HG02943 (cell line): ENCODE measurements at regions not wholly inside any gene's neighbourhood (a gene's known extent, or its start where the extent isn't known, plus 50 kb on each side); places are given as distances from the start of the nearest gene placed in this dataset.
"Not testable (repeated sequence)": the region's sequence is repeated elsewhere in the genome, so short reads cannot be mapped to it uniquely, and the experiment has no call there.

ENCODE experiments used
- ATAC-seq: cut with Tn5 transposase; IDR thresholded peaks from one replicate; pipeline ENCODE4 v1.9.1; 2021; ENCODE audit warnings: mild to moderate bottlenecking, low read depth, moderate library complexity; ENCODE audit not compliant: unreplicated experiment

GRCh38 chr13:64090311-64090710 lies 2674.7 kb upstream of the PCDH20 start:
- ATAC-seq, result no peak

DNA sequence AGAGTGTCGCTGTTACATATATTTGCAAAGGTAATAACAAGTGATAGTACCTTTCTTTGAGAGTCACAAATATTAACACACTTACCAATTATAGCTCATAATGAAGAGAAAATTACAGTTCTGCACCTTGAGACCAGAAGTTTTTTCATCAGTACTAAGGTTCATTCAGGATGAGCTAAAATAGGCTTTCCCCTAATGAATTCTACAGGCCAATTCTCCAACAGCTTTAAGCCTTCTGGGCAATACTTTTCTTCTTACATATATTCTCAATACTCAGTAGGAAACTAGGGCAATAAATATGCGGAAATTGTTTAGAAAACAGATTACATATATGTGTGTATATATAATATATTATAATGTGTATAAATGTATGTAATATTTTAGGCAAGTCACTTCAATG lies 2672.8 kb upstream of the PCDH20 start:
- ATAC-seq, result no peak

- ATAC-seq, result no peak
These were observed 2672.0 kb upstream of the PCDH20 start for GRCh38 chr13:64087624-64088023.

DNA sequence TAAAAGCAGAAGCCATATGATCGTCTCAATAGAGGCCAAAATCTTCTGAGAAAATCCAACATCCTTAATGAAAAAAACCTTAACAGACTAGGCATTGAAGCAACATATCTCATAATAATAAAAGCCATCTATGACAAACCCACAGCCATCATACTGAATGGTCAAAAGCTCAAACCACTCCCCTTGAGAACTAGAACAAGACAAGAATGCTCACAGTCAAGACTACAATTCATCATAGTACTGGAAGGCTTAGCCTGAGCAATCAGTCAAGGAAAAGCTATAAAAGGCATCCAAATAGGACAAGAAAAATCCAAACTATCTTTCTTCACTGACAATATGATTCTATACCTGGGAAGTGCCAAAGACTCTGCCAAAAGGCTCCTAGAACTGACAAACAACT lies 2668.2 kb upstream of the PCDH20 start:
- ATAC-seq, result no peak

- ATAC-seq, result no peak
These were observed 2667.7 kb upstream of the PCDH20 start for GRCh38 chr13:64083396-64083795.

DNA sequence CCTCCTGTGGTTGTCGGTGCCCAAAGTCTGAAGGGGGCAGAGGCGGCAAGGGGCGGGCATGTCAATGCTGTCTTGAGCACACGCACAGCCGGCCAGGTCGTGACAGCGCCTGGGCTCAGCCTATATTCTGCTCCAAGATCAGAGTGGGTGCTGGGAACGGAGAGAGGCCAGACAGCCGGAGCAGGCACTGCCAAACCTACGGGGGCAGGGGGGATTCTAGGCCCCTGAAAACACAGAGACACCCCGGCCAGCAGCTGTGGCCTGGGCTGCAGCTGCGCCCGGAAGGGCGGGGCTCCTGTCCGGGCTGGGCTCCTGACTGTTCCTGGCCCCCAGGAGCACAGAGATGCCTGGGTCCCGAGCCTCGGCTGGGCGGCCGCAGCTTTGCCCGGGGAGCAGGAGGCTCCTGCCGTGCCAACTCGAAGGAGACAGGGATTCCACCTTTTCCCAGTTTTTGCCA lies 2662.9 kb upstream of the PCDH20 start:
- no peak for ATAC-seq

GRCh38 chr13:64078025-64078424 lies 2662.4 kb upstream of the PCDH20 start:
- no peak for ATAC-seq

- ATAC-seq, result not testable (repeated sequence)
These were observed 2661.6 kb upstream of the PCDH20 start for GRCh38 chr13:64077132-64077835.

DNA sequence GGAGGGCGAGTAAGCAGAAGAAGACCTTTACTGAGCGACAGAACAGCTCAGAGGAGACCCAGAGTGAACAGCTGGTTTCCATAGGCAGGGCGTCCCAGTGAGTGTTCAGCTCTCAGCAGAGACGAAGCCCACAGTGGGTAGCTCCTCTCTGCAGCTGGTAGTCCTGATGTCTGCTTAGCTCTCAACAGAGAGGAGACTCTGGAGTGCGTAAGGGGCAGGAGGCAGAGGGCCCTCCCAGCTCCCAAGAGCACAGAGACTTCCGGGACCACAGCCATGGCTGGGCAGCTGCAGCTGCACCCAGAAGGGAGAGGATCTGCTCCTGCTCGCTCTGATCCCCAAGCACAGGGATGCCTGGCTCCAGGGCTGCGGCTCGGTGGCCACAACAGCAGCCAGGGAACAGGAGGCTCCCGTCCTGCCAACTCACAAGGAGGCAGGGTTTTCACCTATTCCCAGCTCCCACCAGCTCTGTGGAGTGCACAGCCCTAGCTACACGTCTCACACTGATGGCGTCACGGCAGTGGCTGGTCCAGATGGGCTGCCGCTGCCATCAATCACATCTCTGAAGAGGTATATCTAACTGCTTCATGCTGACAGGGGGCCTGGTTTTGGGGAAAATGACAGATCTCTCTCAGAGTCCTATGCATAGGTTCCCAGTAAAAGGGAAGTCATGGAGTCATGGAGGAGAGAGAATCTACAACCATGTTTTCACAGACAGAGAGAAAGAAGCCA lies 2660.1 kb upstream of the PCDH20 start:
- no peak for ATAC-seq

GRCh38 chr13:64074971-64075474 lies 2659.4 kb upstream of the PCDH20 start:
- ATAC-seq, result no peak

DNA sequence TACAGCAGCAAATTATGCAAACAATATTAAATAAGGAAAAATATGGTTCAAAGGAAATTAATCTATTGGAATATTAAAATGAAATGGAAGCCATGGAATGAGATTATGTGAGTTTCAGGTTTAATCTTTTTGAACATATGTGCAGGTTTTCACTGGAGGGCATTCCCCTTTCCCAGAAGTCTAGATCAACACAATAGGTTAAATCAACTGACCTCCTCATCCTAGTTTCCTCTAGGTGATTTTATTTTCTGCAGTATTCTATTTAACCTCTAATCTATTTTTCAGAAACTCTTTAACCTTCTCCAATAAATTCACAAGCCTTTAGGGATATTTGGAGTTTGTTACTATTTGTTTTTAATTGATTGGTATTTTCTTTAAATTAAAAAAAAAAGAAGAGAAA lies 2657.6 kb upstream of the PCDH20 start:
- ATAC-seq, result no peak

- no peak for ATAC-seq
These were observed 2655.7 kb upstream of the PCDH20 start for GRCh38 chr13:64071352-64071751.

GRCh38 chr13:64069892-64070291 lies 2654.2 kb upstream of the PCDH20 start:
- ATAC-seq, result no peak

- ATAC-seq, result no peak
These were observed 2651.1 kb upstream of the PCDH20 start for GRCh38 chr13:64066711-64067110.

- no peak for ATAC-seq
These were observed 2646.0 kb upstream of the PCDH20 start for GRCh38 chr13:64061649-64062048.

GRCh38 chr13:64057372-64058020 lies 2641.8 kb upstream of the PCDH20 start:
- ATAC-seq, result no peak

DNA sequence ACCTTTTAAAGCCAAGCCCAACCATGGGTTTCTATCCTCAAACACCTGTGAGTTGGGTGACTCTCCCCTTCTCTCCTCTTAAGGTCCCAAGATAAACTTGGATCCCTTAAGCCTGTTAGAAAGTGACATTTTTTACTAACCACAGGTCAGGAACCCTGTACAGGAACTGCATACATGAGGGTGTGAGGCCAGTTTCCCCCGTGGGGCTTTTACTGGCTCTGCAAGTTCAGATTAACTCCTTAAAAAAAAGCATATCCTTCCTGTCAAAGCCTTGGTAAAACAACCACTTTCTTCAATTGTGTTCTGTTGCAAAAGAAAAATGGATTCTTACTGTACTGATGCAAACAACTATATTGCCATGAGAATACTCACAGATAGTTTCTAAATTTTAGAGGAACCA lies 2638.7 kb upstream of the PCDH20 start:
- ATAC-seq, result no peak

DNA sequence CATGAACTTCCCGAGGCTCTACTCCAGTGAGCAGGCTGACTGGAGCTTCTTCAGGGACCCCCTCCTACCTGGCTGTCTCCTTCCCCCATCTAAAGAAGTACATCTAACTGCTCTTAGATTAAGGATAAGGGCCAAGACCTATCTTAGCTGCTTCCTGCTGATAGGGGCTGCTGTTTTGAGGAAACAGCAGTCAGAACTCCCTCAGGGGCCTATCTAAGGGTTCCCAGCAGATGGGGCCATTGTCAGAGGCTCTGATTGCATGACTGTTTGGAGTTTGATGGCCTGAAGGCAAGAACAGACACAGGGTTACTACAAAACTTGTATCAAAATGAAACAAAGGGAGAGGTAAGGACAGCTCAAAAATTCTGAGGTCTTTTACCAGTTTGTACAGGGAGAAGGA lies 2636.9 kb upstream of the PCDH20 start:
- ATAC-seq, result no peak

- no peak for ATAC-seq
These were observed 2635.6 kb upstream of the PCDH20 start for GRCh38 chr13:64051278-64051677.

DNA sequence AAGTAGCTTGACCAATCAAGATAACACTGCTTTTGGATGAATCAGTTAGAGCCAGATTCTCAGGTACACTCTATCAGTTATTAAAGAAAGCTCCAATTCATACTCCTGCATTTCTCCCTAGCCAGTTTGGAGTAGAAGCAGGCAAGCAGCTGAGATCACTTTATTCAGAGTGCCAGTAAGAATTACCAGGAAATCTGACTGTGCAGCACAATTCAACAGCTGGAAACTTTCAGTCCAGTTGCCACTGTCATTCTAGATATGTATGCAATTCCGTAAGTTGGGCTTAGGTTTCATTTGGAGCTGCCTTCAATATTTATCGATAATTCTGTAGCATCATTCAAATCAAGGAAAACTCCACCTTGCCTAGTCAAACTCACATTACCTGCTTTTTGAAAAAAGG lies 2625.6 kb upstream of the PCDH20 start:
- no peak for ATAC-seq

- ATAC-seq, result no peak
These were observed 2618.3 kb upstream of the PCDH20 start for GRCh38 chr13:64033921-64034320.
